HG03108 (cell line): ENCODE measurements at regions not wholly inside any gene's neighbourhood (a gene's known extent, or its start where the extent isn't known, plus 50 kb on each side); places are given as distances from the start of the nearest gene placed in this dataset.

Experiments
- ATAC-seq: cut with Tn5 transposase; IDR thresholded peaks from one replicate; pipeline ENCODE4 v1.9.1; 2021; ENCODE audit warnings: moderate library complexity; ENCODE audit not compliant: unreplicated experiment

DNA sequence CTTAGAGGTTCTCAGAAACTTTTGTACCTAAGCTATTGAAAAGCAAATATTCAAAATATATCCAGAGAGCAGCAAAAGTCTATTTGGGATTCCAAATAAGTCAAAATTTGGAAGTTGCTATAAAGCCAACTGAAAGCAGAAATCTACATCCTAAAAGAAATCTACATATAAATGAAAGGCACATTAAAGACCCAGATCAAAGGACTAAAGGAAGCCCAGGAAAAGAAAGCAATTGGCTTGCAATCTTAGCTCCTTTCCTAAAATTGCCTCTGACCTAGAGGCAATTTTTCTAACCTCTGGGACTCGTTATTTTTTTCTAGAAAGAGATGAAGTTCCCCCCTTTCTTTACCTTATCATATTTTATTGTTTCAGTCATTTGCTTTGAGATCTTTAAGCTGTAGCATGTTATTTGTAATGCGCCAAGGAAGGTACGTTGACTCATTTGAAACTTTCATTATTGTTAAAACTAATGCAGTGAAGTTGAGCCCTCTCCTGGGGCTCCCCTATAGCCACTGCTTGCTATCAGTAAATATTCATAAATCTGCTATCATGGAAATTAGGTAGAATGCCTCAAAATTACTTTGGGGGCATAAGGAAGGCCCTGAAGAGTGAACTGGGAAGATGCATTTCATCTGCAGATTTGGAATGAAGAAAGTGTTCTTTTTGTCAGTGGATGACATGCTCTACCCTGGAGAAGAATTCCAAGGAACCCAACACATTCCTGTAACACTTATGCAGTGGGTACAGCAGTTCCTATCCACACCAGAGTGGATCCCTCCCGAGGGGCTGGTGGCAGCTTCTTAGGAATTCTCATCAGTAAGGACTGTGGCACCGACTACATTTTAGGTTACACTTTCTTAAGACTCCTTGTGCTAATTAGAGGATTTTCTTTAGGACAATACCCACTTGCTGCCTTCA is 177.8 kb upstream of the IGFBP7 start:
- ATAC-seq: no peak

DNA sequence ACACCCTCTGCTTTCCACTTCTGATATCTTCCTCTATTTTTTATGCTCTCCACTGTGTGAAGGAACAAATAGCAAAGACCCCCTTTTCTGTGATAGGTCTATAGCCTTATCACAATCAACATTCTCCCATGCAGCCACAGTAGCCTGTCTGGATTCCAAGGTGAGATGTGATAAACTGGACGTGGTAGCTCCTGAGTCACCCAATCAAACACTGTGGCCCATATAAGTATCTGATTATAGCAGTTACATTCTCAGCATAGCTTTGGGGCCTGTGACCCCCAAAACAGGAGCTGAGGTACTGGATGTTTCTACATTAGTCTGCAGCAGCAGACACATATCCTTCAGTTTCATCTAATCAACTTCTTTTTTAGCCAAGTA is 172.7 kb upstream of the IGFBP7 start:
- ATAC-seq: no peak

DNA sequence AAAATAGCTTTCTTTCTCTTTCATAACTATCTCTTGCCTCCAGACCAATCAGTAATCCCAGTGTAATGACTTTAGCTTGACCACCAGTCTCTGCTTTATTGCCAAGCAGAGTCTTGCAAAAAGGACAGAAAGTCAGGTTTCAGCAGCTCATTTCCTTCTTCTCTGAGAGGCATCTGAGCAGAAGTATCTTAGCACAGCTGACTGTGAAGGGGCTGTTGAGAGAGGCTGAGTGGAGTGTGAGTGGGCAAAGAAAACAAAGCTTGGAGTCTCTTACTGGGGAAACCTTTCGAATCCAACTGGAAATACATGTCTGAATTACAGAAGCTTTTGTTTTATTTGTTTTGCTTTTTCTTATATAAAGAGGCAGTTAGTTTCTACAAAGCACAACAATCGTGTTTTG is 170.3 kb upstream of the IGFBP7 start:
- ATAC-seq: no peak

DNA sequence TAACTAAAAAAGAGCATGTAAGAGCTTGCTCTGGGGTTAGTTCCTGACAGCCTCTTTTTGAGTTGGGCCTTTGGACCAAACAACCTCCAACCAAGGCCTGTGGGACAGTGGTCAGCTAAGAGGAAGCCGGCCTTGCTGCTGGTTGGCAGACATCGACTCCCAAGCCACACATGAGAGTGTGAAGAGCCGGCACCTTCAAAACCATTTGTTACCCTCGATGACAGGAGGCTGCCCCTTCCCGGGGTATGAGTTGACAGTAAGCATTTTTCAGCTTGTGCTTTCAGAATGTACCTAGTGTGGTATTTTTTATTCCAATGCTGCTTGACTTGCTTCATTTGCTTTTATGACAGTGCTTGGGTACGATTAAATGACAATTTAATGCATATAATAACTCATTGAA is 168.6 kb upstream of the IGFBP7 start:
- no peak for ATAC-seq

DNA sequence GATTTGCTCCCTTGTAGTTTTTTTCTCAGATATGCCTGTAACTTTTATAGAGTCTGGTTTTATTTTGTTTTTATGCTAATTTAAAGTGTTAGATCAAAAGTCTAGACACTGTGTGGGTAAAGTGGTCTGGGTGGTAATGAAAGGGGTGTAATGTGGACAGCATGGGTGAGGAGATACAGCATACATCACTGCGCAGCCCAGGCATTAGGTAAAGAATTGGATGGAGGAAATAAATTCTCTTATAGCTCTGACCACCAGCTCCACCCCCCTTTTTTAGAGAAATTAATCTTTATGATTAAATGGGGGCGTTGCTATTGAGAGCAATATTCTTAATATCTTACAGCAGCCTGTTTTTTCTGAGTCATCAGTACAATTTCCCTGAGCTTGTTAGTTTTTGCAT is 163.9 kb upstream of the IGFBP7 start:
- ATAC-seq: no peak

DNA sequence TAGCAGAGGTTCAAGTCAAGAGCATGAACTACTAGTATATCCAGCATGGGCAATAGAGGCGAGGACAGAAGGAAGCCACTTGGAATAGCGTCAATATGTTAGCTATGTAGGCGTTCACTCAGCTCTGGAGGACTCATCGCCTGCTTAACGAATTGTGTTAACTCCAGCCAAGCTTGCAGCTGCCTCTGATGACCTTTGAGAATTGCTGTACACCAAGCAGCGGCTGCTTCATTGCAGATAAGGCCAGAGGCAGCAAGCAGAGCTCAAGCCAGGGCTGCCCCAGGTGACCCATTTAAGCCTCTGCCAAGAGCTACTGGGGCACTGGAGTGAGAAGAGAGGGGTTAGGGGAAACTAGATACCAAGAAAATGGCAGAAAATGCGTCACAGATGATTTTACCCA is 160.2 kb upstream of the IGFBP7 start:
- no peak for ATAC-seq

DNA sequence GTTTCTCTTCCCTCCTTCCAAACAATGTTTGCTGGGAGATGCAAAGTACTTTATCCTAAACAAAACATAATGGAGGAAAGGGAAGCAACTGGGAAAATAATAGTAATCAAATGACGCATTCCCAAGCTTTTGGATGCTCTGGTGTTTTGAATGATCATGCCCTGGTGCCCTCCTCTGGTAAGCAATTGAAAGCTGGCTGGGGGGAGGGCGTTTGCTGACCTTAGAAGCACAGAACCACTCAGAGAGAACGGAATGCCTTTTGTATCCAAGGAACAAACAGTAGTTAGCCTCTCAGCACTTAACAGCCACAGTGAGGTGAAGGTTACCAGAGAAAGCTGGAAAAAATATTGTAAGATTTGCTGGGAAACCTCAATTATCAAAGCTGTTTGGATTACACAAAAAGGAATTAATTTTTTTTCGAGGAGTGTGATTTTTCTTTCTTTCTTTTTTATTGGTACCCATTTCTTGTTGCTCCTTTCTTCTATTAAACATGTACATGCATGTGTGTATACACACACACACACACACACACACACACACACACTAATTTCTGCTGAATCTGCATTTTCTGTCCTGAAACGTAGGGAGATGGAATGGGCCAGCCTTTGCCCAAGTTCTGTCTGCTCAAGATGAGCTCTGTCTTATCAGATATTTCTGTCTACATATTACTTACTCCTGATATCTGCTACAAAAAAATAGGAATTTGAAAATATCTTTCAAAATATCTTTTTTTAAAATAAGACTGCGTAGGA is 155.8 kb upstream of the IGFBP7 start:
- no peak for ATAC-seq

DNA sequence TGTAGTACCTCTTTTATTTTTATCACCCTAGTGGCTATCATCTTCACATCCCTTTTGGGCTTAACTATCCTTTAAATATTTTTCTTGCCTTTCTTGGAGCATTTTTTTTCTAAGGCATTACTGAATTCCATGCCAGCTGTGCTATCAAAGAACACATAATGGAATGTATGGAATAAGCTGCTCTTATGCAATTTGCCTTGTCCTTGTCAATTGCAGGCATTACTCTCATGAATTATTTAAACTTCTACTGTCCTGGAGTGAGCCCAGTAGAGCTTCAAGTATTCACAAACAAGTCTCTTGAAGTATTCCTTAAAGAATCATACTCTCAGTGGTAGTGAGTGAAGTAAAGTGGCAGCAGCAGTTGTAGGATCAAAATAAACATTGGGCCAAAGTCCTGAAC is 144.6 kb upstream of the IGFBP7 start:
- ATAC-seq: no peak

DNA sequence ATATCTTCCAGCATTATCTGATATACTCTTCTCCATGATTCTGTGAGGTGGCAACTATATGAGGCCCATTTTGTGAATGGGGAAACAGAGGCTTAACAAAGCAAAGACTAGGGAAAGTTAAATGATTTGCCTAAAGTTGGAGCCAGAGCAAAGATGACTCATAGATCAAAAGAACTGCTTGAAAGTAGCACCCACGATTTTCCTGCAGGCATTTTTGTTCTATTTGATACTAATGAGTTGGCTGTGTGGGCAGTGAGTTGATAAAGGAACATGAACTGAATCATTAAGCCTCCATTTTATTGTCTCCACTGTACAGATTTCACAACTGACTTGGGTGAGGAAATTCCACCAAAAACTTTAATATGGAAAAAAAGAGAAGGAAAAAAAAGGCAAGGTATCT is 138.9 kb upstream of the IGFBP7 start:
- ATAC-seq: no peak

DNA sequence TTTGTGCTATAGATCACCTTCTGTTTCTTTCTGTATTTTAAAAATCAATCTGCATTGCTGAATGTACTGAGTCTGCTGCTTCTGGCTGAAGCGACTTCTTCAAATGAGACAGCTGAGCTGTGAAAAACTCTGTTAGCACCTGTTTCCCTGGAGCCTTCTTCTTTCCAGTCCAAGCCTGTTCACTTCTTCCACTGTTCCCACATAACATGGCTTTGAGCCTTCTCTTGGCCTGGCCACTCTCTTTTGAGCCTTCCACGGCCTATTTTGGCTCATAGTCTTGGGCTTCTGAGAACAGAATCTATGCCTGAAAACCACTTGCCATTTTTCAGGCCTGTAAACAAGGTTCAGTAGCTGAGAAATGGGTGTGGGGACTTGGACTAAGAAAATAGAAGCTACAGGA is 132.9 kb upstream of the IGFBP7 start:
- ATAC-seq: no peak

DNA sequence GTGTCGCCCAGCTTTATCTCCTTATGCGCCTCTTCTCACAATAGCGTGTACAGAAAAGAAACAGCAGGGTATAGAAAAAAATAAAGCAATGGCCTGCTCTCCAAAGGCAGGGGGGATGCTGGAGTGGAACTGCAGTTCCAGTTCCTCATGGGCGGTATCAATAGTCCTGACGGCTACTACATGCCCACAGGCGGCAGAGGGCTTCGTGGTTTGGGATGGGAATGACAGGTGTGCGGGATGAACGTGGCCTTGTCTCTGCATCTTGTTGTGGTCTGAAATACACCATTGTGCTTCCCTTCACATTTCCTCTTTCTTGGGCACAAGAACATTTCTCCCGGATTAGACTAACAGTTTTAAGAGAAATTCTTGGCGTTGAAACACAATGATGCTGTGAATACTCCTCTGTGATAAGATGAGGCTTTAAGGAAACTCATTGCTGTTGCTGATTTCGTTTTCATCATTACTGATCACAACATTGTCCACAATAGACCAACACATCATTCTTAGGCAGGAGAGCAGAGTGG is 124.1 kb upstream of the IGFBP7 start:
- no peak for ATAC-seq

DNA sequence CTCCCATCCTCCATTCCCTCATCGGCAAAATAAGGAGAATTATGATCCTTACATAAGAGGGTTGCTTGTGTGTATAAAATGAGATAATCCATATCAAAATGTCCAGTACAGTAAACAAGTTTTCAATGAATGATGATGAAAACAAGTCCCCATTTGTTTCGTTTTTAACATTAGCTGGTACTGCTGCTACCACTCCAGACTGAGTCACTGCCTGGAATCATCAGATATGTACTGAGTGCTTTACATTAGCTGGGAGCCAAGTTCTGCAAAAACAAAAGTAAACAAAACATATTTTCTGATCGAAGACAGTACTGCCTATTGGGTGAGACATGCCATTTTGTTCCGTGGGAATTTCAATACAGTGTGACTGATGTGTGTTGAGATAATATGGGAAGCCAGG is 123.2 kb upstream of the IGFBP7 start:
- ATAC-seq: no peak

DNA sequence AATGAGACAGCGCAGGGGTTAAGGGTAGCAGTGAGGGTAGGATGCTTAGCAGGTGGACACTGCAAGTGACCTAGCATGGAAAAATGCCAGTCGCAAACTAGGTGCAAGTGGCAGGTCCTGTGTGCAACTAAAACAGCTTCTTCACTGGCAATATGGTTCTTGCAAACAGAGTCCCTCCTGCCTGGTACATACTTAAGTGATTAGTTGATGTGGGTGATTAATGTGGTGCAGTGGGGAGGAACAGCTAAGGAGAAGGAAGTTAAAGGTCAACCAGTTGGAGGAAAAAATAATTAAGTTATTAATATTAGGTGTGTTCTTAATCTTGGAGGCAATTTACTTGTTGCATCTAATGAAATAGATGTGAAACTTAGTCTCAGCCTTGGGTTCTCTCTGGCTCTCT is 121.6 kb upstream of the IGFBP7 start:
- no peak for ATAC-seq

DNA sequence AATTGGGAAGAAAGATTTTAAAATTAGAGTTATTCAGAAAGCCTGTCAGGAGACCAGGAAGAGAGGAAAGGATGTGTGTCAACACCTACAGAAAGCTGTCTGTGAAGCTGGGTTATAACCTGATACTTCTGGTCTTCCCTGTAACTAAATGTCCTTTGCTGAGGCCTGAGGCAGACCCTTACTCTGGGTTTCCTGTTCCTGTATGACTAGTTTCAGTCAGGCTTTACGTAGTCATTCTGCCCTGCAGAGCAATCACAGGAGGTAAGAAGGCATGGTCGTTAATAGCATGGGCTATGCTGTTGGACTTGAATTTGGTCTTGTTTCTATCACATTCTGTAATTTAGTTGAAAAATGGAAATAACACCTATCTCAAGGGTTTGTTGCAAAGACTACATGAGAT is 110.5 kb upstream of the IGFBP7 start:
- no peak for ATAC-seq

DNA sequence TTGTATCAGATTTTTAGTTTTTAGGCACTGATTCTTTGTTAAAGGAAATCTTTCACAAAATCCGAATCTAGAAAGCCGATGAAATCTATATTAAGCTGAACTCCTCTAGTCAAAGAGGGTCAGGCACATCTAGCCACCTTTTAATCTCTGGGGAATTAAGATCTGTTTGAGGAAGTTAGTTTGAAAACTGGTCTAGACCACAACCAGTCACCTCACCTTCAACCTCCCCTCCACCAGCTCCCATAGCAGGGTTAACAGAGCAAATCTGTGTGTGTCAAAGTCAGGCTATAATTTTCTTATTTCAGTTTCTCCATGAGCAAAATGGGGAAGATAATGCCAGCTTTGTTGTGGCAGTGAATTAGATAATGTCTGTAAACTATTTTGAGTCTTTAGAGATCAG is 110.0 kb upstream of the IGFBP7 start:
- ATAC-seq: no peak

DNA sequence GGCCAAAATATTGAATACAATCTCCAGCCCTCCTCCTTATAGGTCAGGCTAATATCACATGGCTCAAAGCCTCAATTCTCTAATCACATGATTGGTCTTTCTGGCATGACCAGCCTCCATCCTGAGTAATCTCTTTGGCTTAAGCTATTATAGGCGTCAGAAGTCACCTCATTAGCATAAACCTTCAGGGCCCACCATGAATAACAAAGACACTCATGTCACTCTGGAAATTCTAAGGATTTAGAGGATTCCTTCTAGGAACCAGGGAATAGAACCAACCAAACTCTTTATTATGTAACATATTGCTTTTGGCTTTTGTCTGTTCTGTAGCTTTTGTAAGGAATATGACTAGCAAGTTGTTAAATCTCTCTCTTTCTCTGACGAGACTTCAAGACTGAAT is 109.2 kb upstream of the IGFBP7 start:
- no peak for ATAC-seq

DNA sequence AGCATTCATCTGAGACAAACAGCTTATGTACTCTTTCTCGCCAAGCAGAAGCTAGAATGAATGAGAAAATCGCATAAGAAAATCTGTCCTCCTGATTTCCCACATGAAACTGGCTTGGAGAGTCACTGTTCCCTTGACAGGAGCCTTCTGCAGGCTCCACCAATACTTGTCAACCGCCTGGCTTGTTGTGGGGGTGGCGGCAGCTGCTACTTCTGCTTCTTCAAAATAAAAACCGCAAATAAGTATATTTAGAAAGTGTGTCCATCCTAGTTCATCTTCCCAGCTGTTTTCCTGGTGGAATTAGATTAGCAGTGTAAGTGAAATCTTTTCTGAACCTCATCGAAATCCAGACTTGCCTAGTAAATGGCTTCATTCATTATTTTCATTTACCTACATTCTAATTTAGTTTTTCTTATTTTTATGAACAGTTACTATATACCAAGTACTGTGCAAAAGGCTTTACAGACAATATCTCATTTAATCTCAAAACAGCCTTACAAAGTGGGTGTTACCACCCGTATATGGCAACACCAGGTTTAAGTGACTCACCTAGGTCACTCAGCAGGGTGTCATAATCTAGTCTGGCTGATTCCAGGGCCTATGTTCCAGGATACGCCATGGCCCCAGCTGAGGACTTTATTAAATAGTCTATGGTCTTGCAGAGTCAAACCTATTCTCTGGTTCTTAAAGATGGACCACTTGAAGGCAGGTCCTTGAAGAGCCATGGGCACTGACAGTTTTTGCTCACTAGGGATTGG is 104.6 kb upstream of the IGFBP7 start:
- no peak for ATAC-seq

DNA sequence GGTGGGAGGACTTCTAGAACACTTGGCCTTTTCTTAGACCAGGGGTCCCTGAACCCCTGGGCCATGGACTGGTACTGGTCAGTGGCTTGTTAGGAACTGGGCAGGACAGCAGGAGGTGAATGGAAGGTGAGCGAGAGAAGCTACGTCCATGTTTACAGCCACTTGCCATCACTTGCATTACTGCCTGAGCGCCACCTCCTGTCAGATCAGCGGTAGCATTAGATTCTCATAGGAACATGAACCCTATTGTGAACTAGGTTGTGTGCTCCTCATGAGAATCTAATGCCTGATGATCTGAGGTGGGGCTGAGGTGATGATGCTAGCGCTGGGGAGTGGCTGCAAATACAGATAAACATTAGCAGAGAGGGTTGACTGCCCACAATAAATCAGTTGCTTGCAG is 100.9 kb upstream of the IGFBP7 start:
- ATAC-seq: no peak

DNA sequence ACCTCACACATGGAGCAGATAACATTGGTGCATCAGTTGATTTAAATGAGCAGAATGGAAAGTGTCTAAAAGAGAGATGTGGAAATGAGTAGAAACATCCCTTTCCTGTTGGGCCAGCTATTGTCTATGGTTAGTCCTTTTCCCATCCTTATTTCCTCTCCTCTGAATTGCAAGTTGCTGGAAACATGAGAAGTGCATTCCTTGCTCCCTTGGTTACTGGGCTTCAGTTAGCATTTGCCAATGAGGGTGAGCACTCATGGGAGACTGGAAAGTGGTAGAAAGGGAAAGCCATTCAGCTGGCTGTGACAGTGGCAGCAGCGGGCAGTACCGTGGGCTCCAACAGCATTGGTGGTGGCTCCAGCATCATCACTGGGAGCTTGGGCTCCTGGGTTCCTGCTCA is 96.0 kb upstream of the IGFBP7 start:
- no peak for ATAC-seq

DNA sequence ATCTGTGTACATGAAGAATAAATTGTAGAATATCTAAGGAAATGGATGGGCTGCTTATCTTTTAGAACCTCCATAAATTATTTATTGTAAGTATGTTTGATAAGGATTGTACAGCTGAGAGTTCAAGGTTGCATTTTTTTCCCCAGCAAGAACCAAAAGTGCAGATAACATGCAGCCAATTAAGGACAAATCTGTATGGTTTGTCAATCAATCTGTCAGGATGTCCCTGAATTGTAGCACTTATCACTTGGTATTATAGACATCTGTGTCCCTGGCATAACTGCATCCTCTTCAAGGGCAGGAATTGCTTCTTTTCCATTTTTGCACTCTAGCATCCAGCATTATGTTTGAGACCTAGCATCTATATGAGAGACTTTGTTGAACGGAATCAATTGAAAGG is 95.4 kb upstream of the IGFBP7 start:
- ATAC-seq: no peak

DNA sequence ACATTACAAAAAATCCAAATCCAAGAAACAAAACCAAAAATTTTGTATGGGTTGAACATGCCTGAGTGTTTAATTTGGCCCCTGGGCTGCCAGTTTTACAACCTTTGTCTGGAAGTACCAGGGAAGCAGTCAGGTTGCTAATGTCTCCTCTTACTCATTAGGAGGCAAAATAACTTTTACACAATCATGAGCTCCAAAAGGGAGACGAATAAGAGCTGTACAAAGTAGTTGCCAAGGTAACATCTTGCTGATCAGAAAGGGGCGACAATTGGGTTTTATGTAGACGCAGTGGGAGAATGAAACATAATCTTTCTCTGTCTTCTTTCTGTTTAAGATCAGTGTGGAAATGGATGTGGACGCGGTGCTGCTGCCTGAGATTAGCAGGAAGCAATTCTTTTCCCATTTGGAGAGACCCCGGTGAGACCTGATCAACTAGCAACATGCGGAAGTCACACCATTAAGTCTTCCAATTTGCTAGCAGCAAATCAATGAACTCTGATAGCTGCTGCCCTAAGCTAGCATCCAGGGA is 90.7 kb upstream of the IGFBP7 start:
- no peak for ATAC-seq
